ENCODE measurements at regions not wholly inside any gene's neighbourhood (a gene's known extent, or its start where the extent isn't known, plus 50 kb on each side); places are given as distances from the start of the nearest gene placed in this dataset.

DNA sequence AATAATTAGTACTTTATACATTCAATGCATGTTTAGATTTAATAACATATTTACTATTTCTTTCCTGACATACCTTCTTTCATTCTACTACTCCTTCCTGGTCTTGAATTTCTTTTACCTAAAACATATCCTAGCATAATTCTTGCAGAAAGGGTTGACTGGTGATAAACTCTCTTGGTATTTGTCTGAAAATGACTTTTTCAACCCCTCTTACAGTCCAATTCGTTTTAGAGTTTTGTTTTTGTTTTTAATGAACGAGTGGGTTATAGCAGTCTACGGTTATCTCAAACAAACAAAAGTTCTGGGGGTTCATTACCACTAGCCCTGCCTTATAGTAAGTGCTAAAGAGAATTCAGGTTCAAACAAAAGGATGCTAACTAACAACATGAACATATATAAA lies 69.6 kb upstream of the ALDH1B1 start:
- TF ChIP-seq POLR2A (IDR thresholded peaks at IDR 0.05), result no peak
- TF ChIP-seq, protein P1, sequence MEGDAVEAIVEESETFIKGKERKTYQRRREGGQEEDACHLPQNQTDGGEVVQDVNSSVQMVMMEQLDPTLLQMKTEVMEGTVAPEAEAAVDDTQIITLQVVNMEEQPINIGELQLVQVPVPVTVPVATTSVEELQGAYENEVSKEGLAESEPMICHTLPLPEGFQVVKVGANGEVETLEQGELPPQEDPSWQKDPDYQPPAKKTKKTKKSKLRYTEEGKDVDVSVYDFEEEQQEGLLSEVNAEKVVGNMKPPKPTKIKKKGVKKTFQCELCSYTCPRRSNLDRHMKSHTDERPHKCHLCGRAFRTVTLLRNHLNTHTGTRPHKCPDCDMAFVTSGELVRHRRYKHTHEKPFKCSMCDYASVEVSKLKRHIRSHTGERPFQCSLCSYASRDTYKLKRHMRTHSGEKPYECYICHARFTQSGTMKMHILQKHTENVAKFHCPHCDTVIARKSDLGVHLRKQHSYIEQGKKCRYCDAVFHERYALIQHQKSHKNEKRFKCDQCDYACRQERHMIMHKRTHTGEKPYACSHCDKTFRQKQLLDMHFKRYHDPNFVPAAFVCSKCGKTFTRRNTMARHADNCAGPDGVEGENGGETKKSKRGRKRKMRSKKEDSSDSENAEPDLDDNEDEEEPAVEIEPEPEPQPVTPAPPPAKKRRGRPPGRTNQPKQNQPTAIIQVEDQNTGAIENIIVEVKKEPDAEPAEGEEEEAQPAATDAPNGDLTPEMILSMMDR (IDR thresholded peaks at IDR 0.05), result no peak

All from body of pancreas (tissue), 4 donors.